Kidney (tissue), 13 donors: ENCODE measurements at regions not wholly inside any gene's neighbourhood (a gene's known extent, or its start where the extent isn't known, plus 50 kb on each side); places are given as distances from the start of the nearest gene placed in this dataset.
A peak's percentile ranks its signal among the peaks of the same experiment; 100 is the strongest.
"Not testable (repeated sequence)": the region's sequence is repeated elsewhere in the genome, so short reads cannot be mapped to it uniquely, and the experiment has no call there.

Experiments used
- DNase-seq, 5 donors: peaks; one replicate each; pipeline ENCODE4 v3.0.0-alpha.2; 2013 to 2020
- FAIRE-seq: peaks from 2 replicates; lab custom pipeline; 2012; peaks lifted over from hg19 to GRCh38; lab: Jason Lieb, UNC
- H3K27ac ChIP-seq, 2 donors: one replicate each; pipeline ENCODE4 v1.7.0; 2013; ENCODE audit warnings: low read depth in 2 of 2, low read length in 2 of 2, inconsistent platforms in 1 of 2
- H3K27me3 ChIP-seq: one replicate; pipeline ENCODE4 v1.7.1; 2013; ENCODE audit warnings: low read length, inconsistent platforms; ENCODE audit not compliant: control insufficient read depth, insufficient read depth
- H3K36me3 ChIP-seq, 3 donors: one replicate each; pipeline versions ENCODE4 v1.7.0 to v1.7.1; 2013; ENCODE audit warnings: low read length in 3 of 3, control low read depth in 1 of 3, inconsistent platforms in 1 of 3; ENCODE audit not compliant: insufficient read depth in 3 of 3, control insufficient read depth in 2 of 3
- H3K4me1 ChIP-seq, 3 donors: one replicate each; pipeline versions ENCODE4 v1.7.0 to v1.7.1; 2013; ENCODE audit warnings: low read length in 3 of 3, inconsistent platforms in 1 of 3, low read depth in 1 of 3; ENCODE audit not compliant: control insufficient read depth in 2 of 3, insufficient read depth in 2 of 3
- H3K4me3 ChIP-seq, 3 donors: one replicate each; pipeline versions ENCODE4 v1.7.0 to v1.8.1; 2013; ENCODE audit warnings: low read length in 3 of 3, control low read depth in 1 of 3, inconsistent platforms in 1 of 3
- H3K9ac ChIP-seq, 3 donors: one replicate each; pipeline versions ENCODE4 v1.7.0 to v1.7.1; 2013; ENCODE audit warnings: low read length in 3 of 3, control low read depth in 1 of 3, inconsistent platforms in 1 of 3
- H3K9me3 ChIP-seq, 3 donors: one replicate each; pipeline versions ENCODE4 v1.7.0 to v1.7.1; 2013; ENCODE audit warnings: low read length in 3 of 3, control low read depth in 1 of 3, inconsistent platforms in 1 of 3; ENCODE audit not compliant: control insufficient read depth in 2 of 3, insufficient read depth in 1 of 3
- intact Hi-C: fragments of 100-400 bp; cut with DNase I; formaldehyde crosslinking; loops from one replicate; pipeline ENCODE4 v1.11.1; 2022
- TF ChIP-seq, protein P1 (sequence below): IDR thresholded peaks from 3 replicates; pipeline ENCODE4 v1.5.1; 2012; ENCODE audit warnings: mild to moderate bottlenecking, moderate library complexity, borderline replicate concordance; ENCODE audit not compliant: insufficient read depth; ENCODE audit errors: extremely low read depth
- donor health status: control.
- donor health status: control.
- donor health status: control.
- donor health status: control.
- donor health status: control.
- donor health status: DM: yes; HTN: yes; CAD: no.
- donor health status: Normal renal cell carcinoma (clear cell type).

DNA sequence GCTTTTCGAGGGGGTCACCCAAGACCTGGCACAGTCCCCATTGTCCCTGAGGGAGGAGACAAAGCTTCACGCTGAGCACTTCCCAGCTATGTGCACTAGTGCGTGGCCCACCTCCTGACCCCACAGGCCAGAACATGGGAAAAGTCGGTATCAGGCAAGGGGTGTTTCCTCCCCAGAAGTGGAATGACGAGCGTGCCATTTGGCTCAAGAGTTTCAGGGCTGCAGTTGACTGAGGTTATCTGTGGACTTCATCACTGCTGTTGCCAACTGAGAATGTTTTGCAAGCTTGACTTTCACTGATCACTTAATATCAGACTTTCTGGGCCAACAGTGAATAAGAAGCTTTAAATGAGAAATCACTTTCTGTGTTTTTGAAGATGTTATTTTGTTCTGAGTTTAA lies 137.0 kb upstream of the AFDN start:
- no peak for FAIRE-seq
- DNase-seq = peak in 4 of 5 donors; percentile 45 to 75 (median 58)
- intact Hi-C loops = no loop called here

DNA sequence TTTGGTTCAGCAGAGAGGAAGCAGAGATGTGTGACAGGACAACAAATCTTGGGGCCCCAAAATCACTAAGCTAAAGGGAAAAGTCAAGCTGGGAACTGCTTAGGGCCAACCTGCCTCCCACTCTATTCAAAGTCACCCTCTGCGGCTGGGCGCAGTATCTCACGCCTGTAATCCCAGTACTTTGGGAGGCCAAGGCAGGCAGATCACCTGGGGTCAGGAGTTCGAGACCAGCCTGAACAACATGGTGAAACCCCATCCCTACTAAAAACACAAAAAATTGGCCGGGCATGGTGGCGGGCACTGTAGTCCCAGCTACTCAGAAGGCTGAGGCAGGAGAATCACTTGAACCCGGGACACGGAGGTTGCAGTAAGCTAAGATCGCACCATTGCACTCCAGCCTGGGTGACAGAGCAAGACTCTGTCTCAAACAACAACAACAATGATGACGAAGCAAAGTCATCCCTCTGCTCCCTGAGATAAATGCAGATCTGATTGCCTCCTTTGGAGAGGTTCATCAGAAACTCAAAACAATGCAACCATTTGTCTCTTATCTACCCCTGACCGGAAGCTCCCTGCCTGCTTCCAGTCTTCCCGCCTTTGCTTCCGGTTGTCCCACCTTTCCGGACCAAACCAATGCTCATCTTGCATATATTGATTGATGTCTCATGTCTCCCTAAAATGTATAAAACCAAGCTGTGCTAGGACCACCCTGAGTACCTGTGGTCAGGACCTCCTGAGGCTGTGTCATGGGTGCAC lies 136.4 kb upstream of the AFDN start:
- H3K9me3 ChIP-seq, H3K36me3 ChIP-seq, FAIRE-seq, H3K27ac ChIP-seq, H3K27me3 ChIP-seq, H3K4me3 ChIP-seq, DNase-seq, H3K9ac ChIP-seq, intact Hi-C loops, H3K4me1 ChIP-seq: not testable (repeated sequence)

More for the DNA sequence above, 137.0 kb upstream of the AFDN start:
- Histone ChIP-seq H3K27ac (no peak overlapping the region), H3K4me3 (no peak overlapping the region), H3K27me3 (no peaks in the 10 kb centered on the region), H3K9ac (no peak overlapping the region), H3K9me3 (peaks cover 0 to 1% (median 0%) of the 10 kb centered on the region in 3 donors), H3K36me3 (no peaks in the 10 kb centered on the region), H3K4me1 (peaks cover 0 to 3% (median 0%) of the 10 kb centered on the region in 3 donors)
- TF ChIP-seq, protein P1, sequence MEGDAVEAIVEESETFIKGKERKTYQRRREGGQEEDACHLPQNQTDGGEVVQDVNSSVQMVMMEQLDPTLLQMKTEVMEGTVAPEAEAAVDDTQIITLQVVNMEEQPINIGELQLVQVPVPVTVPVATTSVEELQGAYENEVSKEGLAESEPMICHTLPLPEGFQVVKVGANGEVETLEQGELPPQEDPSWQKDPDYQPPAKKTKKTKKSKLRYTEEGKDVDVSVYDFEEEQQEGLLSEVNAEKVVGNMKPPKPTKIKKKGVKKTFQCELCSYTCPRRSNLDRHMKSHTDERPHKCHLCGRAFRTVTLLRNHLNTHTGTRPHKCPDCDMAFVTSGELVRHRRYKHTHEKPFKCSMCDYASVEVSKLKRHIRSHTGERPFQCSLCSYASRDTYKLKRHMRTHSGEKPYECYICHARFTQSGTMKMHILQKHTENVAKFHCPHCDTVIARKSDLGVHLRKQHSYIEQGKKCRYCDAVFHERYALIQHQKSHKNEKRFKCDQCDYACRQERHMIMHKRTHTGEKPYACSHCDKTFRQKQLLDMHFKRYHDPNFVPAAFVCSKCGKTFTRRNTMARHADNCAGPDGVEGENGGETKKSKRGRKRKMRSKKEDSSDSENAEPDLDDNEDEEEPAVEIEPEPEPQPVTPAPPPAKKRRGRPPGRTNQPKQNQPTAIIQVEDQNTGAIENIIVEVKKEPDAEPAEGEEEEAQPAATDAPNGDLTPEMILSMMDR = no peak

DNA sequence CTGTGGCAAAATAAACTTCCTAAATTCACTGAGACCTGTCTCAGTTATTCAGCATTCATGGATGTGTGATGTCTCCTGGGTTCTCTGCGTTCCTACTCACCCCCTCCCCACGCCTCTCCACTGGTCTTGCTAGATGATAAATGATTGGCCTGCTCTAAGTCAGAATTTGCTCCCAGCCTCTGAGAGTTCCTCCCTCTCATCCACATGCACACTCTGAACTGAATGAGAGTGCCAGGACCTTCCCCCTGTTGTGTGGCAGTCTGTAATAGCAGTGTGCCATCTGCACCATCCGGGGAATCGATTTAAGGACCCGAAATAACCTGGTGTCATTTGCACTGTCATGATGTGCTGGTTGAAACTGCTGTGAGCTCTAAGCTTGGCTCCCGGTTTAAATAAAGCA lies 135.8 kb upstream of the AFDN start:
- no peak overlapping the region for H3K27ac ChIP-seq
- DNase-seq (peak in 1 of 5 donors; percentile 22), FAIRE-seq (no peak)
- H3K27me3 ChIP-seq = no peaks in the 10 kb centered on the region
- TF ChIP-seq, protein P1 = no peak
- H3K4me3 ChIP-seq = no peak overlapping the region
- intact Hi-C loops = no loop called here
- no peaks in the 10 kb centered on the region for H3K36me3 ChIP-seq
- H3K4me1 ChIP-seq = peaks cover 0 to 3% (median 0%) of the 10 kb centered on the region in 3 donors
- H3K9me3 ChIP-seq = peaks cover 0 to 1% (median 0%) of the 10 kb centered on the region in 3 donors
- H3K9ac ChIP-seq = no peak overlapping the region

DNA sequence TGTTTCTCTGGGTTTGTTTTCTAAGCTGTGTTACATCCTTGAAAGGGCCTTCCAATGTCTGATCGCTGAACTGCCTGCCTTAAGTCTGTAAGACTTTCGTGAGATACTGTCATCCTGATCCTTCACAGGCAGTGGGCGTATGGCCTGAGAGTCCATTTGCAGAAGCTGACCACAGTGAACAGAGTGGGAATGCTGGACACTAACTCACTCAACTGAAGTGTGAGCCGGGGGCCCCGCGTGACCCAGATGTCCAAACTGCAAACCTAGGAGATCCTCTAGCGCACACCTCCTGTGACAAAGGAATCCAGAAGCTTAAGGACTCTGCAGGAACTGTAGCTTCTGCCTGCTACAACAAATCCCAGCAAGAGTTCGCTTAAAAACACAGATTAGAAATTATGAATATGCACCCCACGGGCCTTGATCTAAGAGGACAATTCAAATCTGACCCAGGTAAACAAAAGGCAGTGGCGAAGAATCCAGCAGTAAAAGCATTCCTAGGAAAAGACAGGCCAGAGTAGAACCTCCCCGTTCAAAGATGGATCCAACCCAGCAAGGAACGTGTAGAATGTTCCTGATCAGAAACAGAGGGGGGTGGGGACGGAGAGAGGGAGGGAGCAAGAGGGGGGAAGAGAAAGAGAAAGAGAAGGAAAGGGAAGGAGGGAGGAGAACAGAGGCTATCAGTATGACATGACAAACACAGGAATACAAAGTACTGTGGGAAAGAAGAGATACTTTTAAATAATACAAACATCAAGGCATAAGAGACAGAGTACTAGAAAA lies 135.0 kb upstream of the AFDN start:
- Histone ChIP-seq H3K9ac (no peak overlapping the region), H3K4me1 (peaks cover 0 to 3% (median 0%) of the 10 kb centered on the region in 3 donors), H3K9me3 (no peaks in the 10 kb centered on the region), H3K36me3 (no peaks in the 10 kb centered on the region), H3K27ac (no peak overlapping the region), H3K4me3 (no peak overlapping the region), H3K27me3 (no peaks in the 10 kb centered on the region)
- FAIRE-seq (no peak), DNase-seq (peak in 1 of 5 donors; percentile 15)
- intact Hi-C loops = no loop called here
- TF ChIP-seq, protein P1 = no peak

DNA sequence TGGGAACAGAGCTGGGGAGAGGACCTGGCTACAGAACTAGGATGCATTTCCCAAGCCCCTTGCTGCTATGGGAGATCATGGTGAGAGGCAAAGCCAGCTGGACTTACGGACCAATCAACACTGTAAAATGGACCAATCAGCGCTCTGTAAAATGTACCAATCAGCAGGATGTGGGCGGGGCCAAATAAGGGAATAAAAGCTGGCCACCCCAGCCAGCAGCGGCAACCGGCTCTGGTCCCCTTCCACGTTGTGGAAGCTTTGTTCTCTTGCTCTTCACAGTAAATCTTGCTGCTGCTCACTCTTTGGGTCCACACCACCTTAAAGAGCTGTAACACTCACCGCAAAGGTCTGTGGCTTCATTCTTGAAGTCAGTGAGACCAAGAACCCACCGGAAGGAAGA lies 133.2 kb upstream of the AFDN start:
- H3K36me3 ChIP-seq, H3K27ac ChIP-seq, H3K4me1 ChIP-seq, intact Hi-C loops, H3K4me3 ChIP-seq, H3K9me3 ChIP-seq, DNase-seq, H3K27me3 ChIP-seq, FAIRE-seq, H3K9ac ChIP-seq: not testable (repeated sequence)
